Hepatocyte (in vitro differentiated cells): ENCODE measurements at regions not wholly inside any gene's neighbourhood (a gene's known extent, or its start where the extent isn't known, plus 50 kb on each side); places are given as distances from the start of the nearest gene placed in this dataset.

Source experiments
- DNase-seq: peaks from one replicate; pipeline ENCODE4 v3.0.0-alpha.2; 2016; ENCODE audit warnings: low spot score
- H2AFZ ChIP-seq: fragments of 200-600 bp; sonication (generic); 2 replicates; pipeline ENCODE4 v1.6.0; 2016; ENCODE audit warnings: antibody characterized with exemption, mild to moderate bottlenecking
- H3K27ac ChIP-seq: fragments of 200-600 bp; sonication (generic); 2 replicates; pipeline ENCODE4 v1.5.1; 2016; ENCODE audit warnings: mild to moderate bottlenecking
- H3K27me3 ChIP-seq: fragments of 200-600 bp; sonication (generic); 2 replicates; pipeline ENCODE4 v1.6.1; 2016
- H3K36me3 ChIP-seq: fragments of 200-600 bp; sonication (generic); replicated peaks from 2 replicates; pipeline ENCODE4 v1.5.1; 2016; ENCODE audit warnings: low read depth; ENCODE audit not compliant: insufficient read depth
- H3K4me1 ChIP-seq: fragments of 200-600 bp; sonication (generic); 2 replicates; pipeline ENCODE4 v1.5.1; 2016; ENCODE audit warnings: mild to moderate bottlenecking, moderate library complexity; ENCODE audit not compliant: insufficient read depth
- H3K4me2 ChIP-seq: fragments of 200-600 bp; sonication (generic); 2 replicates; pipeline ENCODE4 v1.6.0; 2016
- H3K4me3 ChIP-seq: fragments of 200-600 bp; sonication (generic); 2 replicates; pipeline ENCODE4 v1.5.1; 2016; ENCODE audit warnings: mild to moderate bottlenecking
- H3K79me2 ChIP-seq: fragments of 200-600 bp; sonication (generic); 2 replicates; pipeline ENCODE4 v1.6.0; 2017; ENCODE audit warnings: mild to moderate bottlenecking
- H3K9me2 ChIP-seq: fragments of 200-600 bp; sonication (generic); replicated peaks from 2 replicates; pipeline ENCODE4 v1.6.0; 2017; ENCODE audit warnings: mild to moderate bottlenecking; ENCODE audit not compliant: insufficient read depth
- H3K9me3 ChIP-seq: fragments of 200-600 bp; sonication (generic); 2 replicates; pipeline ENCODE4 v1.5.1; 2016; ENCODE audit warnings: low read depth, mild to moderate bottlenecking
- H4K20me1 ChIP-seq: fragments of 200-600 bp; sonication (generic); 2 replicates; pipeline ENCODE4 v1.6.0; 2016; ENCODE audit warnings: mild to moderate bottlenecking; ENCODE audit not compliant: insufficient read depth, poor library complexity, severe bottlenecking
- CTCF ChIP-seq: fragments of 200-600 bp; sonication (generic); IDR thresholded peaks from 2 replicates; pipeline ENCODE4 v1.5.1; 2016; ENCODE audit warnings: antibody characterized with exemption, mild to moderate bottlenecking; ENCODE audit not compliant: poor library complexity
- EZH2 ChIP-seq: fragments of 200-600 bp; sonication (generic); IDR thresholded peaks from 2 replicates; pipeline ENCODE4 v1.6.1; 2016; ENCODE audit warnings: antibody characterized with exemption, mild to moderate bottlenecking, borderline replicate concordance
- EZH2phosphoT487 ChIP-seq: fragments of 200-600 bp; sonication (generic); IDR thresholded peaks from one replicate; pipeline ENCODE4 v1.6.1; 2018; ENCODE audit warnings: antibody characterized with exemption, mild to moderate bottlenecking, low read depth, moderate library complexity; ENCODE audit not compliant: unreplicated experiment, severe bottlenecking
- WGBS: methylation state at CpG from one replicate; pipeline ENCODE4 v1.1.6; 2016; ENCODE audit warnings: low lambda C conversion rate; ENCODE audit errors: missing lambda C conversion rate; 5-methylcytosine and 5-hydroxymethylcytosine counted together

- DNase-seq, result no peak
- no peaks in the 10 kb centered on the region for H3K36me3 ChIP-seq
- H3K4me3 ChIP-seq, result no peak overlapping the region
- no peak overlapping the region for H2AFZ ChIP-seq
- no peaks in the 10 kb centered on the region for H3K27me3 ChIP-seq
- no peaks in the 10 kb centered on the region for H3K9me2 ChIP-seq
- 100% methylated on average over 1 of the region's 1 CpG for WGBS
- TF ChIP-seq EZH2 (no peak), EZH2phosphoT487 (no peak), CTCF (no peak)
- H3K4me2 ChIP-seq, result no peak overlapping the region
- no peak overlapping the region for H3K27ac ChIP-seq
- H3K4me1 ChIP-seq, result no peaks in the 10 kb centered on the region
- no peaks in the 10 kb centered on the region for H3K79me2 ChIP-seq
- H4K20me1 ChIP-seq, result no peaks in the 10 kb centered on the region
- H3K9me3 ChIP-seq, result no peaks in the 10 kb centered on the region
Observed at GRCh38 chr3:5274091-5274490, 86.6 kb downstream of the EDEM1 start.

DNA sequence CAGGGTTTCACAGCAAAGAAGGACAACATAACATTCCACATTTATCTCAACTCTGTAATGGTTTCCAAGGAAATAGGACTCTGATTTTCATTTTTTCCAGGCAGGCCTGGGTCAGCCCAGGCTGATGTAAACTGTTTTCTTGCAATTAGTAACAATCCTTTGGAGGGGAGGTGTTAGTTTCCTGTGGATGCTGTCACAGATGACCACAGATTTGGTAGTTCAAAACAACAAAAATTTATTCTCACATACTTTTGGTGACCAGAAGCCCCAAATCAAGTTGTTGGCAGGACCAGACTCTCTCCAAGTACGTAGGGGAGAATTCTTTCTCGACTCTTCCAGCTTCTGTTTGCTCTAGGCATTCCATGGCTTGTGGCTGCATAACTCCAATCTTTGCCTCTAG lies 88.0 kb downstream of the EDEM1 start:
- no peak overlapping the region for H3K4me2 ChIP-seq
- TF ChIP-seq CTCF, result no peak
- TF ChIP-seq EZH2, result no peak
- no peak for TF ChIP-seq EZH2phosphoT487
- WGBS, result 39% methylated on average over 2 of the region's 2 CpGs

DNA sequence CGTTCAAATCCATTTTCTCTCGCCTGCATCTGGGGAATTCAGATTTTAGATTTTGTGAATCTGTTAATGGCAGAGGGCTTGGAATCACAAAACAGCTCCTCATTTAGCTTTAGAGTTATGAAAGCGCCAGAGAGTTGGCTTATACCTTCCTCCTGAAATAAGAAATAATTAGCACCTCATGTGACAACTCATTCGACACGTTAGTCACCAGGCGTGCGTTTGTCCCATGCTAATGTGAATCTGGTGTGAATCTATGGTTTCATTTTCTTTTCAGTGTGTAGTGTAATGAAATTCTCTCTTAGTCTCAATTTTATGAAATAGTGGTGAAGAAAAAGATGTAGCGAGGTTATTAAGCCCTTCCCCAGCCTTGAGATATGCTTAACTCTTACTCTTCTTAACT lies 89.4 kb downstream of the EDEM1 start:
- no peaks in the 10 kb centered on the region for H3K9me3 ChIP-seq
- no peaks in the 10 kb centered on the region for H3K9me2 ChIP-seq
- H2AFZ ChIP-seq, result no peak overlapping the region
- no peaks in the 10 kb centered on the region for H4K20me1 ChIP-seq
- H3K4me1 ChIP-seq, result no peaks in the 10 kb centered on the region
- TF ChIP-seq EZH2phosphoT487, result no peak
- TF ChIP-seq CTCF, result no peak
- TF ChIP-seq EZH2, result no peak
- no peak overlapping the region for H3K4me3 ChIP-seq
- no peak for DNase-seq
- H3K36me3 ChIP-seq, result no peaks in the 10 kb centered on the region
- no peak overlapping the region for H3K4me2 ChIP-seq
- 94% methylated on average over 8 of the region's 8 CpGs for WGBS
- no peak overlapping the region for H3K27ac ChIP-seq
- no peaks in the 10 kb centered on the region for H3K27me3 ChIP-seq
- no peaks in the 10 kb centered on the region for H3K79me2 ChIP-seq

More for the DNA sequence above, 88.0 kb downstream of the EDEM1 start:
- H3K36me3 ChIP-seq, result no peaks in the 10 kb centered on the region
- no peak overlapping the region for H3K27ac ChIP-seq
- no peaks in the 10 kb centered on the region for H4K20me1 ChIP-seq
- no peak overlapping the region for H3K4me3 ChIP-seq
- no peak overlapping the region for H2AFZ ChIP-seq
- no peaks in the 10 kb centered on the region for H3K27me3 ChIP-seq
- no peaks in the 10 kb centered on the region for H3K9me2 ChIP-seq
- H3K79me2 ChIP-seq, result no peaks in the 10 kb centered on the region
- H3K9me3 ChIP-seq, result no peaks in the 10 kb centered on the region
- no peak for DNase-seq
- no peaks in the 10 kb centered on the region for H3K4me1 ChIP-seq

DNA sequence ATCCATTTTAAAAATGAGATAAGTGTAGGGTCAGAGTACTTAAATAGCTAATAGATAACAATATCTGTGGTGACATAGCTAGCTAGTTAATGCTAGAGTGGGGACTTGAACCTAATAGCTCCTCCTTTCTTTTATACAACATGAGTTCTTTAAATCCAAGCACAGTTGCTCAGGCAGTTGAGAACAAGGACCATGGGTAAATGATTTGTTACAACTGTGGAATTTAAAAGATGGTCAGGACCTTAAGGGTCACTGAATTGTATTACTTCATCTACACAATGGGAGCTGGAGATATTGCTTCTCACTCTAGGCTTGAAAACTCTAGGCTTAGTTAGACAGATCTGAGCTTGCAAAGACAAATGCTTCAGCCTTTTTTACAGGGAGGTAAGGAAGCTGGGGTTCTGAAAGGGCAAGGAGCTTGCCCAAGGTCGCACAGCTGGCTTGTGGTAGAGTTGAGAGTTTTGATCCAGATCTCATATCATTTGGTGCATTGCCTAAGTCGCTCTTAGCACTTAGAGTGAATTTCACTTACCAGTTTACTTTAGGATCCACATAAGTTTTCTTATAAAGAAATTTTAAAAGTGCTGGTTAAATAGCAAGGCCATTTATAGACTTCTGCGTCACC lies 90.2 kb downstream of the EDEM1 start:
- DNase-seq, result no peak
- Histone ChIP-seq H3K27me3 (no peaks in the 10 kb centered on the region), H3K9me2 (no peaks in the 10 kb centered on the region), H3K4me3 (no peak overlapping the region), H4K20me1 (no peaks in the 10 kb centered on the region), H3K4me1 (no peaks in the 10 kb centered on the region), H3K9me3 (no peaks in the 10 kb centered on the region), H3K27ac (no peak overlapping the region), H3K4me2 (no peak overlapping the region), H3K36me3 (no peaks in the 10 kb centered on the region), H3K79me2 (no peaks in the 10 kb centered on the region), H2AFZ (no peak overlapping the region)
- TF ChIP-seq EZH2phosphoT487, result no peak
- no peak for TF ChIP-seq EZH2
- TF ChIP-seq CTCF, result no peak
- 92% methylated on average over 3 of the region's 3 CpGs for WGBS
